Mesothelial cell of epicardium (in vitro differentiated cells): ENCODE measurements at regions not wholly inside any gene's neighbourhood (a gene's known extent, or its start where the extent isn't known, plus 50 kb on each side); places are given as distances from the start of the nearest gene placed in this dataset.

ENCODE experiments used
- DNase-seq, 2 experiments: peaks; one replicate each; pipeline ENCODE4 v3.0.0; 2021; ENCODE audit warnings: low spot score in 2 of 2; ENCODE audit not compliant: unreplicated experiment in 2 of 2
- H3K27ac Mint-ChIP-seq: 2 replicates; pipeline ENCODE4 v1.8.0; 2021; ENCODE audit warnings: mixed read lengths
- H3K27me3 Mint-ChIP-seq: 2 replicates; pipeline ENCODE4 v1.8.0; 2021; ENCODE audit warnings: low read depth, mixed read lengths
- H3K36me3 Mint-ChIP-seq: 2 replicates; pipeline ENCODE4 v1.8.0; 2021; ENCODE audit warnings: mixed read lengths
- H3K4me1 Mint-ChIP-seq: 2 replicates; pipeline ENCODE4 v1.8.0; 2021; ENCODE audit warnings: mixed read lengths
- H3K4me3 Mint-ChIP-seq: 2 replicates; pipeline ENCODE4 v1.8.0; 2021; ENCODE audit warnings: mild to moderate bottlenecking, moderate library complexity, mixed read lengths
- H3K9me3 Mint-ChIP-seq: 2 replicates; pipeline ENCODE4 v1.8.0; 2021; ENCODE audit warnings: mixed read lengths
- TF ChIP-seq, protein P1 (sequence below): fragments of 200-600 bp; sonication (generic); IDR thresholded peaks from one replicate; pipeline ENCODE4 v1.5.0; 2021; ENCODE audit warnings: antibody characterized with exemption; ENCODE audit not compliant: unreplicated experiment

DNA sequence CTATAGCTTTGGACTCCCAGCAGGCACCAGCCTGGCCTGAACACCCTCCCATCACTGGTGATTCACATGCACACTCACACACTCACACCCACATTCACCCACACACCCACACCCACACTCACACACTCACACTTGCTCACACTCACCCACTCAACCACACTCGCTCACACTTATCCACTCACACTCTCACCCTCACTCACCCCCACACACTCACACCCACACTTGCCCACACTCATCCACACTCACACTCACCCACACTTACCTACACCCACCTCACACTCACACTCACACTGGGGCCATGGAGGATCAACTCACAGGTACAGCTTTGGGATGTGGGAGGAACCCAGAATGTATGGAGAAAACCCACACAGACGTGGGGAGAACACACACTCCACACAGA lies 548.2 kb upstream of the FAT1 start:
- TF ChIP-seq, protein P1, sequence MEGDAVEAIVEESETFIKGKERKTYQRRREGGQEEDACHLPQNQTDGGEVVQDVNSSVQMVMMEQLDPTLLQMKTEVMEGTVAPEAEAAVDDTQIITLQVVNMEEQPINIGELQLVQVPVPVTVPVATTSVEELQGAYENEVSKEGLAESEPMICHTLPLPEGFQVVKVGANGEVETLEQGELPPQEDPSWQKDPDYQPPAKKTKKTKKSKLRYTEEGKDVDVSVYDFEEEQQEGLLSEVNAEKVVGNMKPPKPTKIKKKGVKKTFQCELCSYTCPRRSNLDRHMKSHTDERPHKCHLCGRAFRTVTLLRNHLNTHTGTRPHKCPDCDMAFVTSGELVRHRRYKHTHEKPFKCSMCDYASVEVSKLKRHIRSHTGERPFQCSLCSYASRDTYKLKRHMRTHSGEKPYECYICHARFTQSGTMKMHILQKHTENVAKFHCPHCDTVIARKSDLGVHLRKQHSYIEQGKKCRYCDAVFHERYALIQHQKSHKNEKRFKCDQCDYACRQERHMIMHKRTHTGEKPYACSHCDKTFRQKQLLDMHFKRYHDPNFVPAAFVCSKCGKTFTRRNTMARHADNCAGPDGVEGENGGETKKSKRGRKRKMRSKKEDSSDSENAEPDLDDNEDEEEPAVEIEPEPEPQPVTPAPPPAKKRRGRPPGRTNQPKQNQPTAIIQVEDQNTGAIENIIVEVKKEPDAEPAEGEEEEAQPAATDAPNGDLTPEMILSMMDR: no peak
- Mint-ChIP-seq H3K9me3 (no peaks in the 10 kb centered on the region), H3K4me3 (no peak overlapping the region)

DNA sequence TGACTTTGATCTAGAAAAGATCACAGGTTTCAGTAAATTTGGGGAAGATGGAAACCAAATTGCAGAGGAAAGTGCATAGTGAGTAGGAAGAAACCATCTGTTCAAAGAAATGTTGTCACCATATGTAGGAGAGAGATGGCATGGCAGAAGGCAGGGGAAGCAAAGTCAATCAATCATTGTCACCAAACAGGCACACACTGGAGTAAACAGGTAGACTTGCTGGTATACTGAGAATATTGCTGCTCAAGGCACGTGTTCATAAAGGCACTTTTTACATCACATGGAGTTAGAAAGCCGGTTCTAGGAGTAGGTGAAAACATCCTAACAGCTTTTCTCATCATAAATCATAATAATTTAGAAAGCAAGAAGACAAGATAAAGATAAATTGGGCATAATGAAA lies 550.5 kb upstream of the FAT1 start:
- Mint-ChIP-seq H3K9me3 (no peaks in the 10 kb centered on the region), H3K27ac (no peak overlapping the region), H3K4me1 (peaks cover 1% of the 10 kb centered on the region), H3K27me3 (no peaks in the 10 kb centered on the region), H3K4me3 (no peak overlapping the region), H3K36me3 (no peaks in the 10 kb centered on the region)
- no peak for DNase-seq
- TF ChIP-seq, protein P1: no peak

More for the DNA sequence above, 548.2 kb upstream of the FAT1 start:
- Mint-ChIP-seq H3K27me3 (no peaks in the 10 kb centered on the region), H3K27ac (no peak overlapping the region), H3K36me3 (no peaks in the 10 kb centered on the region), H3K4me1 (peaks cover 1% of the 10 kb centered on the region)
- no peak for DNase-seq

DNA sequence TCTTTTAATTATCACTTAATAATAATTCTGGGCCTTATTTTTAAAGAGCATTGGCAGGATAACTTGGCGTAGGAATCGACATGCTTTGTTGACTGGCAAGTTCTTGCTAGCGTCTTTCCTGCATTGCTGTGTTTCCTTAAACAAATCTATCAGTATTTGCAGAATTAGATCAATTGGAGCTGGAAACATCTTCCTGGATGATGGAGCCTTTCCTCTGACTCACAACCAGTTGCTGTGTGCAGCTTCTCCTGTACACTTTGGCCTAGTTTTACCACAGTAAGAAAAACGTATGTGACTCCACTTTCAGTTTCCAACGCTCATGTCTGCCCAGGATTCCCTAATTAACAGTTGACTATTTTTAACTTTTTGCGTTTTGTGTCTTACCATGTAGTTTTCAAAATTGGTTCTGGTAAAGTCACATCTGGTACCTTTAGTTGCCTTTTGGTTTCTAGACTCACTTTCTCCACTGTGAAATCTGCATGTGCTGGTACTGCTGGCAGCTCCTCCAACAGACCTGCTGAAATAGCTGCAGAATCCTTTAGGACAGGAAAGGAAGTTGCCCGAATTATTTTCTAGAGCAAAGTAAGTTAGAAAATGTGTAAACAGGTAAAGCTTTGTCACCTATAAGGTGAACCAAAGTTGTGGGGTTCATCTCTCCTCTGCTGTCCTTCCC lies 553.2 kb upstream of the FAT1 start:
- no peak overlapping the region for H3K4me3 Mint-ChIP-seq
- DNase-seq: no peak
- peaks cover 8% of the 10 kb centered on the region for H3K9me3 Mint-ChIP-seq
- H3K4me1 Mint-ChIP-seq: peaks cover 1% of the 10 kb centered on the region
- H3K27ac Mint-ChIP-seq: no peak overlapping the region
- TF ChIP-seq, protein P1: no peak
- H3K36me3 Mint-ChIP-seq: no peaks in the 10 kb centered on the region
- H3K27me3 Mint-ChIP-seq: peaks cover 2% of the 10 kb centered on the region

DNA sequence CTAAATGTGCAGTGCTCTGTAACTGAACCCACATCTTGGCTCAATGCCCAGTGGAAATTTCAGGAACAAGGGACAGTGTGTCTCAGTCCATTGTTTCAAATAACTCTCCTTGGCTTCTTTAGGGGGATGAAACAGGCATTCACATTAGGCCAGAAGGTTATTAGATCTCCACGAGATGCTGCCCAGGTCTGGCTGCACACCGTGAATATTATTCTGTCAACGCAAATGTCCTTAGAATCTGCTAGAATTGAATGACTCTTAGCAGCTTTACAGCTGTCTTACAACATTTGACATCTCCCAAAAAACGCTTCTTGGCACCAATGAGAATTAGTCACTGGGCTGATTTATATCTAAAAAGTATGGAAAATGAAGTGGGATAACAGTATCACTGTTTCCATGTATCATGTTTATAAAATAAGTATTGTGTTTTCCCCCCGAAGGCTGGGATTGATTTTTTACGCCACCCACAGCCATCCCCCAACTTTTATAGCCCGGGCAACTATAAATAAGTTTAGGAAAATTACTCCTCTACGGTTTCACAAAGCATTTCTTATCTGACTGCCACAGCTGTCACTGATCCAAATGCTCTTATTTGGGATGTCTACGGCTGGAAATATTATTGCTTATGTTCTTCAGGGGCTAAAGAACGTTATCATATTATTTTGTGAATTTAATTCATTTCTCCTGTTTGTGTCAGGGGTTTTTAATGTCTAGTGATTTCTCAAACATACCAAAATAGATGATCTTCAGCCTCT lies 559.7 kb upstream of the FAT1 start:
- Mint-ChIP-seq H3K36me3 (no peaks in the 10 kb centered on the region), H3K27ac (no peak overlapping the region), H3K4me3 (no peak overlapping the region), H3K4me1 (peaks cover 24% of the 10 kb centered on the region), H3K27me3 (peaks cover 2% of the 10 kb centered on the region), H3K9me3 (peaks cover 9% of the 10 kb centered on the region)
- no peak for DNase-seq
- TF ChIP-seq, protein P1: no peak

DNA sequence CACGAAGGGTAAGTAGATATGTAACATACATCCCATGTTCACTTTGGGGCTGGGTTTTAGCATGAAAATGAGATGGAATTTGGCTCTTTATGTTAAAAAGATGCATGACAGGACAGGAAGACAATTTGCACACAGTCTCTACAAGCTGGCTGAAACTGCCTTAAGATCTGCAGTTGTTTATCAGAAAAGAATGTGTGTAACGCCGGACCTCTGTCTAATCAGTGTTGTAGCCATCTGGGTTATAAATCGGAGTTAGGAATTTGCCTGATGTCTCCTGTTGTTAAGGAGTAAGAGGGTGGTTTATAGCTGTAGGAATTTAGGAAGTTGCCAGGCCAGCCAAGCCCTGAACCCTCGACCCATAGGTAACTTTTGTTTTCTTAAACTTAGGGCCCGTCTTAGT lies 562.9 kb upstream of the FAT1 start:
- H3K27me3 Mint-ChIP-seq: no peaks in the 10 kb centered on the region

More for the DNA sequence above, 562.9 kb upstream of the FAT1 start:
- peaks cover 24% of the 10 kb centered on the region for H3K4me1 Mint-ChIP-seq
- TF ChIP-seq, protein P1: no peak
- H3K9me3 Mint-ChIP-seq: peaks cover 12% of the 10 kb centered on the region
- H3K36me3 Mint-ChIP-seq: no peaks in the 10 kb centered on the region
- no peak for DNase-seq
- peak overlapping the region; percentile 85 for H3K27ac Mint-ChIP-seq
- no peak overlapping the region for H3K4me3 Mint-ChIP-seq
